Astrocyte (in vitro differentiated cells and primary cell): ENCODE measurements at regions not wholly inside any gene's neighbourhood (a gene's known extent, or its start where the extent isn't known, plus 50 kb on each side); places are given as distances from the start of the nearest gene placed in this dataset.

Experiments used
- DNase-seq: peaks from one replicate; pipeline ENCODE4 v3.0.0-alpha.2; 2010; ENCODE audit warnings: low read depth
- FAIRE-seq: peaks from 2 replicates; lab custom pipeline; 2011; peaks lifted over from hg19 to GRCh38; lab: Jason Lieb, UNC
- H2AFZ ChIP-seq: 2 replicates; pipeline ENCODE4 v1.6.0; 2012; ENCODE audit warnings: low read depth, low read length, inconsistent platforms
- H3K27ac ChIP-seq: 2 replicates; pipeline ENCODE4 v1.5.1; 2011; ENCODE audit warnings: low read depth, low read length, inconsistent platforms
- H3K27me3 ChIP-seq: 2 replicates; pipeline ENCODE4 v1.6.0; 2011; ENCODE audit warnings: low read length, inconsistent platforms; ENCODE audit not compliant: insufficient read depth
- H3K36me3 ChIP-seq: 2 replicates; pipeline ENCODE4 v1.5.1; 2011; ENCODE audit warnings: low read length, inconsistent platforms; ENCODE audit not compliant: insufficient read depth
- H3K4me1 ChIP-seq: 2 replicates; pipeline ENCODE4 v1.5.1; 2011; ENCODE audit warnings: low read length, inconsistent platforms; ENCODE audit not compliant: insufficient read depth
- H3K4me2 ChIP-seq: 2 replicates; pipeline ENCODE4 v1.6.0; 2012; ENCODE audit warnings: low read length, inconsistent platforms
- H3K4me3 ChIP-seq: 2 replicates; pipeline ENCODE4 v1.5.1; 2011; ENCODE audit warnings: low read depth, mild to moderate bottlenecking, low read length, inconsistent platforms; ENCODE audit not compliant: insufficient read depth
- H3K79me2 ChIP-seq: 2 replicates; pipeline ENCODE4 v1.6.0; 2012; ENCODE audit warnings: mild to moderate bottlenecking, low read length, inconsistent platforms; ENCODE audit not compliant: insufficient read depth
- H3K9ac ChIP-seq: 2 replicates; pipeline ENCODE4 v1.6.0; 2012; ENCODE audit warnings: mild to moderate bottlenecking, low read length, inconsistent platforms
- H3K9me3 ChIP-seq: 2 replicates; pipeline ENCODE4 v1.5.1; 2012; ENCODE audit warnings: low read depth, mild to moderate bottlenecking, low read length, inconsistent platforms; ENCODE audit not compliant: insufficient read depth
- H4K20me1 ChIP-seq: 2 replicates; pipeline ENCODE4 v1.6.0; 2012; ENCODE audit warnings: low read length, inconsistent platforms; ENCODE audit not compliant: insufficient read depth
- H3K27ac Mint-ChIP-seq: one replicate; pipeline ENCODE4 v1.8.0; 2021; ENCODE audit warnings: mild to moderate bottlenecking, mixed read lengths; ENCODE audit not compliant: unreplicated experiment
- H3K27me3 Mint-ChIP-seq: one replicate; pipeline ENCODE4 v1.8.0; 2021; ENCODE audit warnings: low read depth, mixed read lengths; ENCODE audit not compliant: unreplicated experiment
- H3K36me3 Mint-ChIP-seq: one replicate; pipeline ENCODE4 v1.8.0; 2021; ENCODE audit warnings: low read depth, mixed read lengths; ENCODE audit not compliant: unreplicated experiment
- H3K4me1 Mint-ChIP-seq: one replicate; pipeline ENCODE4 v1.8.0; 2021; ENCODE audit warnings: low read depth, mixed read lengths; ENCODE audit not compliant: unreplicated experiment
- H3K4me3 Mint-ChIP-seq: one replicate; pipeline ENCODE4 v1.8.0; 2021; ENCODE audit warnings: mild to moderate bottlenecking, moderate library complexity, mixed read lengths; ENCODE audit not compliant: unreplicated experiment
- H3K9me3 Mint-ChIP-seq: one replicate; pipeline ENCODE4 v1.8.0; 2021; ENCODE audit warnings: mild to moderate bottlenecking, mixed read lengths; ENCODE audit not compliant: unreplicated experiment
- EZH2 ChIP-seq: IDR thresholded peaks from 2 replicates; pipeline ENCODE4 v1.6.1; 2012; ENCODE audit warnings: mild to moderate bottlenecking, low read length, inconsistent platforms; ENCODE audit not compliant: insufficient read depth
- TF ChIP-seq, protein P1 (sequence below): IDR thresholded peaks from 2 replicates; pipeline ENCODE4 v1.5.1; 2011; ENCODE audit warnings: low read depth, mild to moderate bottlenecking, inconsistent platforms, low read length, moderate library complexity; ENCODE audit not compliant: insufficient read depth

DNA sequence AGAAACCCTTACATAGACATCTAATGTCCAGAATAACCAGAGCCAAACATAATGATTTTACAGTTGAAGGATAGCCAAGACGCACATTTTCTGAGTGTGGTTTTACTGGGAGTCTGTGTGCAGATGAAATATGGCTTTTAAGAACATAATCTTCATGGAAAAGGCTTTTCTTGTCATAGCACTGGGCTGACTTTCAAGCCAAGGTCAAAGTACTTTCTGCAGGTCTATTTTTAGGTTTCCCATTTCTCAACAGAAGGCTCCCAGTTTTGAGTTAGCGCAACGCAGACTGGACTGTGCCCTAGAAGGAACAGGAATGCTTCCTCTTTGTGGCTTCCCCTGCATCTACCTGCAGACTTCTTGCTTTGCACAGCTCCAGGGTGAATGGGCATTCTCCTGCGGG is 92.3 kb upstream of the UPP2 start:
- Histone ChIP-seq H3K27me3 (no peaks in the 10 kb centered on the region), H3K4me3 (no peak overlapping the region), H3K79me2 (no peaks in the 10 kb centered on the region), H3K27ac (no peak overlapping the region), H3K9me3 (no peaks in the 10 kb centered on the region), H4K20me1 (no peaks in the 10 kb centered on the region), H3K4me2 (no peak overlapping the region), H3K4me1 (no peaks in the 10 kb centered on the region), H2AFZ (no peak overlapping the region), H3K36me3 (no peaks in the 10 kb centered on the region), H3K9ac (no peak overlapping the region)
- DNase-seq (peak; percentile 36), FAIRE-seq (no peak)
- H3K4me1 Mint-ChIP-seq, result peaks cover 13% of the 10 kb centered on the region
- no peak overlapping the region for H3K27ac Mint-ChIP-seq
- H3K36me3 Mint-ChIP-seq, result no peaks in the 10 kb centered on the region
- no peaks in the 10 kb centered on the region for H3K9me3 Mint-ChIP-seq
- TF ChIP-seq EZH2, result no peak
- H3K27me3 Mint-ChIP-seq, result no peaks in the 10 kb centered on the region
- H3K4me3 Mint-ChIP-seq, result no peak overlapping the region

DNA sequence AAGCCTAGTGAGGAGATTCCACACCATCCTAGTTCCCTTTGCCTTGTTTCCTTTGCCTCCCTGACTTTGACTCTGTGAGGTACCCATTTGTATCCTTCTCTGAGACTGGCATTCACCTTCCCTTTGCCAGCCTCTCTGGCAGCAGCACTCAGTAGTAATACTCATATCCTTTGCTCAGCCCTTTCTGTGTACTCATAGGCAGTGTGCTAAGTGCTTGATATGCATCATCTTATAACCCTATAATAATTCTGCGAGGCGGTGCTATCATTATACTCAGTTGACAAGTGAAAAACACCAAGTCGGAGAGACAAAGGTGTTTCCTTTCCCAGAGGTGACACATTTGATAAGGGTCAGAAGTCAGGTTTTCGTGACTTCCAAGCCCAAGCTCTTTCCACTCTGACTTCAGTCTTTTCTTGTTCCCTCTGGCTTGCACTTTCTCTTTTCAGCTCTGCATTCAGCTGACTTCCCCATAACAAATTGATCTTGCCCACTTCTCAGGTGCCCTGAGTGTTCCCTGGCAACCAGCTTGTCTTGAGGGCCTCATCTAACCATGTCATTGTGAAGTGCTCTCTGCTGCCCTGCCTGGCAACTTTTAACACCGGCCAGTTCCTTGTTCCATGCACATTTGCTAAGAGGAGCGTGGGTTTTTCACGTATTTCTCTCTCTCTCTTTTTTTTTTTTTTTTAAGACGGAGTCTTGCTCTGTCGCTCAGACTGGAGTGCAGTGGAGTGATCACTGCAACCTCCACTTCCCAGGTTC is 94.5 kb upstream of the UPP2 start:
- Mint-ChIP-seq H3K27me3 (no peaks in the 10 kb centered on the region), H3K4me1 (peaks cover 5% of the 10 kb centered on the region), H3K4me3 (no peak overlapping the region), H3K9me3 (no peaks in the 10 kb centered on the region), H3K27ac (no peak overlapping the region), H3K36me3 (no peaks in the 10 kb centered on the region)
- no peak for FAIRE-seq
- no peaks in the 10 kb centered on the region for H3K27me3 ChIP-seq
- H3K9ac ChIP-seq, result no peak overlapping the region
- H3K4me2 ChIP-seq, result no peak overlapping the region
- H4K20me1 ChIP-seq, result no peaks in the 10 kb centered on the region
- DNase-seq, result no peak
- TF ChIP-seq, protein P1, sequence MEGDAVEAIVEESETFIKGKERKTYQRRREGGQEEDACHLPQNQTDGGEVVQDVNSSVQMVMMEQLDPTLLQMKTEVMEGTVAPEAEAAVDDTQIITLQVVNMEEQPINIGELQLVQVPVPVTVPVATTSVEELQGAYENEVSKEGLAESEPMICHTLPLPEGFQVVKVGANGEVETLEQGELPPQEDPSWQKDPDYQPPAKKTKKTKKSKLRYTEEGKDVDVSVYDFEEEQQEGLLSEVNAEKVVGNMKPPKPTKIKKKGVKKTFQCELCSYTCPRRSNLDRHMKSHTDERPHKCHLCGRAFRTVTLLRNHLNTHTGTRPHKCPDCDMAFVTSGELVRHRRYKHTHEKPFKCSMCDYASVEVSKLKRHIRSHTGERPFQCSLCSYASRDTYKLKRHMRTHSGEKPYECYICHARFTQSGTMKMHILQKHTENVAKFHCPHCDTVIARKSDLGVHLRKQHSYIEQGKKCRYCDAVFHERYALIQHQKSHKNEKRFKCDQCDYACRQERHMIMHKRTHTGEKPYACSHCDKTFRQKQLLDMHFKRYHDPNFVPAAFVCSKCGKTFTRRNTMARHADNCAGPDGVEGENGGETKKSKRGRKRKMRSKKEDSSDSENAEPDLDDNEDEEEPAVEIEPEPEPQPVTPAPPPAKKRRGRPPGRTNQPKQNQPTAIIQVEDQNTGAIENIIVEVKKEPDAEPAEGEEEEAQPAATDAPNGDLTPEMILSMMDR, result no peak
- TF ChIP-seq EZH2, result no peak
- no peaks in the 10 kb centered on the region for H3K79me2 ChIP-seq
- no peak overlapping the region for H3K4me3 ChIP-seq
- H2AFZ ChIP-seq, result no peak overlapping the region
- H3K9me3 ChIP-seq, result no peaks in the 10 kb centered on the region
- no peak overlapping the region for H3K27ac ChIP-seq
- no peaks in the 10 kb centered on the region for H3K4me1 ChIP-seq
- no peaks in the 10 kb centered on the region for H3K36me3 ChIP-seq

DNA sequence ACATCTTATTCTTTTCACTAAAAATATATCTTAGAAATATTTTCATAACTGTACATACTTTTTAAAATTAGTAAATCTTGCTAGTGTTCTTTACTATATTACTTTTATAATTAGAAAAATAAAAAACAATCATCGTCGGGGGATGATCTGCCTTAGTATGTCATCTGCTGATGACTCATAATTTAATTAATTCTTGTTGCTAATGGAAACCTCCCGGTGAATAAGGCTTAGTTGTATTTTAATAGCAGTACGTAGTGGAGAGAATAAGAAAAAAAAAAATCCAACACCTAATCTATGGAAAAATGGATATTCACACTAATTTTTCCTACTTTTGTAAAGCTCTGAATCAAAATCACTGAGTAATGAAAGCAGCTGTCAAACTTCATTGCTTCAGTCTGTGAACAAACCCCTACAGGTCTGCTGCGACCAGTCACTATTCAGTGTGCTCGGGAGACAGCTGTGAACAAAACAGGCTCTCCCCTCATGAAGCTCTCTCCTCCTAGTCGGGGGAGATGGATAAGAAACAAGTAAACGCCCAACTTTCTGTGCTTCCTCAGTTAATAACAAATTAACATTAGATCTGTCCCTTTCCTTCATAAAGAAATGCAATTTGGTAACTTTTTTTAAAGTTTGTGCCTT is 97.4 kb upstream of the UPP2 start:
- no peak overlapping the region for H2AFZ ChIP-seq
- Mint-ChIP-seq H3K27ac (no peak overlapping the region), H3K27me3 (no peaks in the 10 kb centered on the region), H3K4me3 (no peak overlapping the region), H3K4me1 (no peaks in the 10 kb centered on the region), H3K36me3 (no peaks in the 10 kb centered on the region), H3K9me3 (no peaks in the 10 kb centered on the region)
- no peaks in the 10 kb centered on the region for H4K20me1 ChIP-seq
- H3K27me3 ChIP-seq, result no peaks in the 10 kb centered on the region
- H3K4me1 ChIP-seq, result no peaks in the 10 kb centered on the region
- peak overlapping the region; percentile 5 for H3K4me2 ChIP-seq
- no peak overlapping the region for H3K27ac ChIP-seq
- TF ChIP-seq EZH2, result no peak
- TF ChIP-seq, protein P1, result no peak
- no peaks in the 10 kb centered on the region for H3K79me2 ChIP-seq
- FAIRE-seq, result no peak
- H3K9ac ChIP-seq, result no peak overlapping the region
- no peaks in the 10 kb centered on the region for H3K36me3 ChIP-seq
- no peak overlapping the region for H3K4me3 ChIP-seq
- peak; percentile 26 for DNase-seq
- no peaks in the 10 kb centered on the region for H3K9me3 ChIP-seq
